ENCODE measurements at regions not wholly inside any gene's neighbourhood (a gene's known extent, or its start where the extent isn't known, plus 50 kb on each side); places are given as distances from the start of the nearest gene placed in this dataset.

DNA sequence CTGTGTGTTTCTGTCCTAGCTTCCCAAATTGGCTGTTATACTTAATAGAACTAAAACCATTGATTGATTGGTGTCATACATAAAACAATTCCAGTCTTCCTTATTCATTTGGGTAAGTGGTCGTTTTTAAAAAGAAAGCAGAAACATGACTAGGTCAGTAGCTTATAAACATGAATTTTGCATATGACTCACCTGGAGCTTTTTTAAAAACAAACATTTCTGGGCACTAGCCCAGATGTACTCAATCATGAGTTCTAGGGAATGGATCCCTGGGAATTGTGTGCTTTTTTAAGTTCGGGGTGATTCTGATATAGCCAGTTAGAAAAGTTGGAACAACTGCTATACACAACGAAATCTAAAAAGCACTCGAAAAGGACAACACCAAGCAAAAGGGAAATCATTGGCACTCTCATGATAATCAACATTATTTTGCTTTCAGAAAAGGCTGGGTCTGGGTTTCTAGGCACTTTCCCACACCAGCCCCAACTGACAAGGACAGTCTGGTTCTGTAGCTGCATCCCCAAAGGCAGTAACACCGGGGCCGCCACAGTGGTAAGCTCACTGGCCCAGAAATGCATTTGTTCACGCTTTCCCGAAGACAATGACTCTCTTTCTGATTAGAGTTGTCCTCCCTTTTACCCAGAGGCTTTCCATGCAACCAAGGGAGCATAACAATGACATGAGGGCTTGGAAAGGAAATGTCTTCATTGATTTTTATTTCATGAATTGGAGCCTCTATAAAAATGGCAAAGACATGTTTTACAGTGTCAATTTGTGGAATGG, 664.9 kb upstream of the WWC1 start:
- Histone ChIP-seq H3K4me2 (ENCODE audit: insufficient read depth, low read length) (no peak overlapping the region), H4K20me1 (ENCODE audit: insufficient read depth, low read length) (no peaks in the 10 kb centered on the region), H3K79me2 (ENCODE audit: insufficient read depth, low read length) (no peaks in the 10 kb centered on the region), H3K4me3 (ENCODE audit: insufficient read depth, low read length) (no peak overlapping the region), H3K27me3 (ENCODE audit: insufficient read depth, low read length) (no peaks in the 10 kb centered on the region), H3K9me3 (ENCODE audit: low read depth, low read length) (no peaks in the 10 kb centered on the region), H3K36me3 (ENCODE audit: insufficient read depth, low read length) (no peaks in the 10 kb centered on the region), H3K4me1 (ENCODE audit: insufficient read depth, low read length) (no peaks in the 10 kb centered on the region), H2AFZ (ENCODE audit: low read length) (no peak overlapping the region), H3K27ac (ENCODE audit: low read depth, low read length) (no peak overlapping the region)
- TF ChIP-seq, protein P1, sequence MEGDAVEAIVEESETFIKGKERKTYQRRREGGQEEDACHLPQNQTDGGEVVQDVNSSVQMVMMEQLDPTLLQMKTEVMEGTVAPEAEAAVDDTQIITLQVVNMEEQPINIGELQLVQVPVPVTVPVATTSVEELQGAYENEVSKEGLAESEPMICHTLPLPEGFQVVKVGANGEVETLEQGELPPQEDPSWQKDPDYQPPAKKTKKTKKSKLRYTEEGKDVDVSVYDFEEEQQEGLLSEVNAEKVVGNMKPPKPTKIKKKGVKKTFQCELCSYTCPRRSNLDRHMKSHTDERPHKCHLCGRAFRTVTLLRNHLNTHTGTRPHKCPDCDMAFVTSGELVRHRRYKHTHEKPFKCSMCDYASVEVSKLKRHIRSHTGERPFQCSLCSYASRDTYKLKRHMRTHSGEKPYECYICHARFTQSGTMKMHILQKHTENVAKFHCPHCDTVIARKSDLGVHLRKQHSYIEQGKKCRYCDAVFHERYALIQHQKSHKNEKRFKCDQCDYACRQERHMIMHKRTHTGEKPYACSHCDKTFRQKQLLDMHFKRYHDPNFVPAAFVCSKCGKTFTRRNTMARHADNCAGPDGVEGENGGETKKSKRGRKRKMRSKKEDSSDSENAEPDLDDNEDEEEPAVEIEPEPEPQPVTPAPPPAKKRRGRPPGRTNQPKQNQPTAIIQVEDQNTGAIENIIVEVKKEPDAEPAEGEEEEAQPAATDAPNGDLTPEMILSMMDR (IDR thresholded peaks at IDR 0.05; ENCODE audit: extremely low read depth, low read depth, low read length) = no peak
- DNase-seq (ENCODE audit: insufficient read length, low spot score, missing footprints) = no peak

DNA sequence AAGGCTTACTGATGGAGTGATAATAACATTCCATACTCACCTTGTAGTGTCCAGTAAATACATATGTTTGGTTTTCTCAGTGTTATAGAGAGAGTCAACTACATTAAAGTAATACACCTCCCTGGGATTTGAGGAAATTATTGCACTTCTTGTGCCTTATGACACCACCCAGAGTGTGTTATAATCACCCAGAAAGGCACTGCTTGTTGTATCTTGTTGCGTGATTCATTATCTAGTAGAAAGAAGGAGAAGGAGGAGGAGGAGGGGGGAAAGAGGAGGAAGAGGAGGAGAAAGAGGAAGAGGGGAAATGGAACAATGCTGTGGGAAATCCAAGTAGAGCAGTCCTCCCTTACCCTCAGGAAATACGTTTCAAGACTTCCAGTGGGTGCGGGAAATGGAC, 661.8 kb upstream of the WWC1 start:
- Histone ChIP-seq H3K4me2 (ENCODE audit: insufficient read depth, low read length) (no peak overlapping the region), H3K79me2 (ENCODE audit: insufficient read depth, low read length) (no peaks in the 10 kb centered on the region), H3K36me3 (ENCODE audit: insufficient read depth, low read length) (no peaks in the 10 kb centered on the region), H3K27me3 (ENCODE audit: insufficient read depth, low read length) (no peaks in the 10 kb centered on the region), H3K27ac (ENCODE audit: low read depth, low read length) (no peak overlapping the region), H3K4me3 (ENCODE audit: insufficient read depth, low read length) (no peak overlapping the region), H3K9me3 (ENCODE audit: low read depth, low read length) (no peaks in the 10 kb centered on the region), H2AFZ (ENCODE audit: low read length) (no peak overlapping the region), H4K20me1 (ENCODE audit: insufficient read depth, low read length) (no peaks in the 10 kb centered on the region), H3K4me1 (ENCODE audit: insufficient read depth, low read length) (peaks cover 16% of the 10 kb centered on the region)
- no peak for DNase-seq (ENCODE audit: insufficient read length, low spot score, missing footprints)
- TF ChIP-seq, protein P1 (IDR thresholded peaks at IDR 0.05; ENCODE audit: extremely low read depth, low read depth, low read length) = no peak

DNA sequence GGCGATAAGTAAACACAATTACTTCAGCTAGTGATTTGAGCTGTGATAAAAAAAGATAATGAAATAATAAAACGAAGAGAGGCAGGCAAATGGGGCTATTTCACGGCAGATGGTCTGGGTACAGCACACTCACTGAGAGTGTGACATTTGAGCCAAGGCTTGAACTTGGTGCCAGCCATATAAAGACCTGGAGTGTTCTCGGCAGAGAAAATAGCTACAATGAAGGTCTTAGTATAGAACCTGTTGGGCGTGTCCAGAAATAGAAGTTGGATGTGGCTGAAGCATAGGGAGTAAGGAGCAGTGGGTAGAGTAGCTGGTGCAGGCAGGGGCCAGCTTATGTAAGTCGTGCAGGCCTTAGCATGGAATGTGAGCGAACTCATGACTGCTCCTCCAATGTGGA, 660.3 kb upstream of the WWC1 start:
- H3K27me3 ChIP-seq (ENCODE audit: insufficient read depth, low read length) = no peaks in the 10 kb centered on the region
- H2AFZ ChIP-seq (ENCODE audit: low read length) = no peak overlapping the region
- no peak for DNase-seq (ENCODE audit: insufficient read length, low spot score, missing footprints)
- H3K4me2 ChIP-seq (ENCODE audit: insufficient read depth, low read length) = no peak overlapping the region
- no peaks in the 10 kb centered on the region for H3K36me3 ChIP-seq (ENCODE audit: insufficient read depth, low read length)
- no peak overlapping the region for H3K27ac ChIP-seq (ENCODE audit: low read depth, low read length)
- no peaks in the 10 kb centered on the region for H3K9me3 ChIP-seq (ENCODE audit: low read depth, low read length)
- H3K4me3 ChIP-seq (ENCODE audit: insufficient read depth, low read length) = no peak overlapping the region
- TF ChIP-seq, protein P1 (IDR thresholded peaks at IDR 0.05; ENCODE audit: extremely low read depth, low read depth, low read length) = no peak
- peaks cover 24% of the 10 kb centered on the region for H3K4me1 ChIP-seq (ENCODE audit: insufficient read depth, low read length)
- H4K20me1 ChIP-seq (ENCODE audit: insufficient read depth, low read length) = no peaks in the 10 kb centered on the region
- no peaks in the 10 kb centered on the region for H3K79me2 ChIP-seq (ENCODE audit: insufficient read depth, low read length)

DNA sequence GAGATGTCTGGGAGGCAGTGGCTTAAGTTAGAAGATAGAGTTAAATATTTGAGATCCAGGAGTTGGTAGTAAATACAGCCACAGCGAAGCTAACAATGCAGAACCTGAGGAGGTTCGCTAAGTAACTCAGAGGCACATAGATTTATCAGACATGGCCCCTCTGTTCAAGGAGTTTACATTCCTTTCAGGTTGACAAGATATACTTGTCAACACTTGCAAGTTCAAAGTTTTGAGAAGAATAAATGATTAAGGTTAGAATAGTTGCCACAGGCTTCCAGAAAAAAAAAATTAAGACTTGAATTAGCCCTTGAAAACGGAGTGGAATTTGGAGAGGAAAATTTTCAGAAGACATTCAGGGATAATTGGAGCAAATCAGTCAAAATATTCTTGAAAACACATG, 658.3 kb upstream of the WWC1 start:
- Histone ChIP-seq H3K27ac (ENCODE audit: low read depth, low read length) (peak overlapping the region; percentile 86), H3K4me2 (ENCODE audit: insufficient read depth, low read length) (no peak overlapping the region), H3K36me3 (ENCODE audit: insufficient read depth, low read length) (no peaks in the 10 kb centered on the region), H3K27me3 (ENCODE audit: insufficient read depth, low read length) (no peaks in the 10 kb centered on the region), H3K79me2 (ENCODE audit: insufficient read depth, low read length) (no peaks in the 10 kb centered on the region), H4K20me1 (ENCODE audit: insufficient read depth, low read length) (no peaks in the 10 kb centered on the region), H3K4me3 (ENCODE audit: insufficient read depth, low read length) (no peak overlapping the region), H2AFZ (ENCODE audit: low read length) (peak overlapping the region; percentile 17), H3K9me3 (ENCODE audit: low read depth, low read length) (no peaks in the 10 kb centered on the region), H3K4me1 (ENCODE audit: insufficient read depth, low read length) (peaks cover 24% of the 10 kb centered on the region)
- TF ChIP-seq, protein P1 (IDR thresholded peaks at IDR 0.05; ENCODE audit: extremely low read depth, low read depth, low read length) = no peak
- no peak for DNase-seq (ENCODE audit: insufficient read length, low spot score, missing footprints)
